SK-N-MC (cell line): ENCODE measurements at regions not wholly inside any gene's neighbourhood (a gene's known extent, or its start where the extent isn't known, plus 50 kb on each side); places are given as distances from the start of the nearest gene placed in this dataset.

Source experiments
- DNase-seq: peaks from one replicate; pipeline ENCODE4 v3.0.0-alpha.2; 2011; ENCODE audit warnings: low read depth, low spot score
- H3K27ac ChIP-seq: fragments of 200-600 bp; sonication (generic); 2 replicates; pipeline ENCODE4 v1.5.1; 2016; ENCODE audit warnings: mixed run types
- H3K36me3 ChIP-seq: fragments of 200-600 bp; sonication (generic); 2 replicates; pipeline ENCODE4 v1.6.1; 2017; ENCODE audit warnings: antibody characterized with exemption, low read length, mixed read lengths; ENCODE audit not compliant: insufficient read depth
- H3K4me3 ChIP-seq: fragments of 200-600 bp; sonication (generic); 2 replicates; pipeline ENCODE4 v1.5.1; 2016
- H3K9ac ChIP-seq: fragments of 200-600 bp; sonication (generic); 2 replicates; pipeline ENCODE4 v1.8.0; 2017; ENCODE audit warnings: mixed run types, mixed read lengths; ENCODE audit not compliant: insufficient read length
- H3K9me3 ChIP-seq: fragments of 200-600 bp; sonication (generic); 2 replicates; pipeline ENCODE4 v1.6.1; 2017; ENCODE audit warnings: low read depth, mild to moderate bottlenecking, antibody characterized with exemption, low read length, moderate library complexity, mixed read lengths
- EZH2 ChIP-seq: fragments of 200-600 bp; sonication (generic); IDR thresholded peaks from one replicate; pipeline ENCODE4 v1.6.1; 2017; ENCODE audit warnings: antibody characterized with exemption
- FOXP2 ChIP-seq: optimal IDR thresholded peaks from 2 replicates; pipeline ENCODE3; 2011; ENCODE audit warnings: mild to moderate bottlenecking, moderate library complexity; ENCODE audit not compliant: insufficient read depth; ENCODE audit errors: extremely low read length, control extremely low read depth
- POLR2AphosphoS5 ChIP-seq: IDR thresholded peaks from 2 replicates; pipeline ENCODE4 v1.6.1; 2012; ENCODE audit warnings: mild to moderate bottlenecking, low read depth, low read length, borderline replicate concordance

DNA sequence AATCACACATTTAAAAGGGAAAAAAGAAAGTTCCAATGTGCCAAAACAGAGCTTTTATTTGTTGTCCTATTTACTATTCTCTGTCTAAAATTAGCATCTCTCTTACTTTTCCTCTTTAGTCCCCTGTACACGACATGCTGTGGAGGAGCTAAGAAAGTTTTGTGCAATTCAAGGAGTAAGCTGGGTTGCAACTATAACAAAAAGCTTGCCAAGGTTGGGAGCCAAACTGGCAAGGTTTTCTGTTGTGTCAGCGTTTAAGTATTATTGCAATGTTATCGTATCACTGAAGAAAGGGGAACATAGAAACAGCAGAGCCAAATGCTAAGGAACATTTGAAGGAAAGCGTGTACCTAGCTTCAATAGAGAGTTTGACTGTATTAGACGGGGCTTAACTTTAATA lies 680.8 kb downstream of the CETN3 start:
- Histone ChIP-seq H3K4me3 (no peak overlapping the region), H3K36me3 (no peaks in the 10 kb centered on the region), H3K9me3 (no peaks in the 10 kb centered on the region), H3K27ac (no peak overlapping the region), H3K9ac (no peak overlapping the region)
- DNase-seq, result no peak
- no peak for TF ChIP-seq POLR2AphosphoS5
- no peak for TF ChIP-seq EZH2
- TF ChIP-seq FOXP2, result no peak

DNA sequence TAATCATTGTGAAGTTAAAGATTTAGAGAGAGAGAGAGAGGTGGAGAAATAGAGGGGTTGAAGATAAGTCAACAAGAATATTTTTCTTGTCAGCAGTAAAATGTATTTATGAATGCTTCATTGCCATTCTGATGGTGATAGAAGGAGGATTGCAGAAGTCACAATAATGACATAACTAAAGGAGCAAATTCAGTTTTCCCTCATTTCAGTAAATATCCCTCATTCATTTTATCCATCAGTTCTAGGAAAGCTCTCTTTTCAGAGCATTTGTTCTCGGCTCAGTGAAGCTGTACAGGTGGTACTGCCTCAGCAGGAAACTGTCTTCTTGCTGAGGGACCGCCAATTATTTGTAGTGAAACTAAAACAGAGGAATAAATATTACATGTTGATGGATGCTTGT lies 681.4 kb downstream of the CETN3 start:
- no peaks in the 10 kb centered on the region for H3K36me3 ChIP-seq
- no peak overlapping the region for H3K4me3 ChIP-seq
- no peak for DNase-seq
- H3K9ac ChIP-seq, result no peak overlapping the region
- H3K9me3 ChIP-seq, result no peaks in the 10 kb centered on the region
- no peak overlapping the region for H3K27ac ChIP-seq
- TF ChIP-seq FOXP2 (no peak), POLR2AphosphoS5 (no peak), EZH2 (no peak)

DNA sequence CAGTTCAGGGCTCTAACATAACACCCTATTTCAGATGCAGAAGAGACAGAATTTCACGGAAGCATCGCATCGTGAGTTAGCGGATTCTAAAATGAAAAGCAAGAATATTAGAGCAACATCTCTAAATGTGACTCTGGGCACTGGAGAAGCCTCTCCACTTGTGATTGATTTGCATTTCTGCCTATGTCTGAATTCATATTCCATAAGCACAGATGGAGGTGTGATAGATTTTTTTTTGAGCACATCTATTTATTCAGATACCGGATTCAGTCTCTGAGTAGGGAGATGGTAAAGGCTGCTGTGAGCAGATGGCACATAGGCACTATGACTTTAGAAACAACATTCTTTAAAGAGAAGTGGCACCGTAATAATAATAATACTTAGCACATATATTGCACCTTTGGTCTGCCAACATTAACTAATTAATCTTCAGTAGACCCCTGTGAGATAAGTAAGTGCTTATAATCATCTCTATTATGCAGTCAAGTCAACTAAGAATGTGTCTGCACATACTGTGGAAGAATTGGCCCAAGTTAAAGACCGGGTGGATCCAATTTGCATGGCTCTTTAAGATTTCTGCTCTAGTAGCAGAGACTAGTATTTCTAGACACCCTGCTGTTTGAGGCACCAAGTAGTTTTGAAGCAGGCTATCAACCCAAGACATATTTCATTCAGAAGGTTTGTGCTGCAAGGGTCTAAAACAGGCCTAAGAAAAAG lies 685.0 kb downstream of the CETN3 start:
- Histone ChIP-seq H3K27ac (no peak overlapping the region), H3K36me3 (no peaks in the 10 kb centered on the region), H3K9me3 (no peaks in the 10 kb centered on the region), H3K4me3 (no peak overlapping the region), H3K9ac (no peak overlapping the region)
- TF ChIP-seq POLR2AphosphoS5 (no peak), EZH2 (no peak), FOXP2 (no peak)
- DNase-seq, result no peak

DNA sequence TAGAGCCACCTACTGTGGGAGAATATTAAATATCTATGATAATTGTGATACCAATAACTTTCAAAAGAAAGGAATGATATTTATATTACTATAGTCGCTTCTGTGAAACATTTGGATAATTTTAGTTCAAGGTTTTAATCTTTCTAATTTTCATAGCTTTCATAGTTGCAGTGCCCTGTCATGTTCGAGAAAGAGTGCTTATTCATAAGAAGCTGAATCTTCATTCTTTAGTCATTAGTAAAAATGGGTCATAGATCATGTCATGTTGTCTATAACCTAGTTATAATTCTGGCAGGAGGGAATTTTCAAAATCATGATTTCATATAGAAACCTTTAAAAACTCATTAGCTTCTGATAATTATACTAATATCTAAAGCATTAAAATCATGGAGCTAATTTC lies 685.6 kb downstream of the CETN3 start:
- Histone ChIP-seq H3K36me3 (no peaks in the 10 kb centered on the region), H3K27ac (no peak overlapping the region), H3K4me3 (no peak overlapping the region), H3K9ac (no peak overlapping the region), H3K9me3 (no peaks in the 10 kb centered on the region)
- DNase-seq, result no peak
- TF ChIP-seq EZH2, result no peak
- no peak for TF ChIP-seq POLR2AphosphoS5
- no peak for TF ChIP-seq FOXP2

DNA sequence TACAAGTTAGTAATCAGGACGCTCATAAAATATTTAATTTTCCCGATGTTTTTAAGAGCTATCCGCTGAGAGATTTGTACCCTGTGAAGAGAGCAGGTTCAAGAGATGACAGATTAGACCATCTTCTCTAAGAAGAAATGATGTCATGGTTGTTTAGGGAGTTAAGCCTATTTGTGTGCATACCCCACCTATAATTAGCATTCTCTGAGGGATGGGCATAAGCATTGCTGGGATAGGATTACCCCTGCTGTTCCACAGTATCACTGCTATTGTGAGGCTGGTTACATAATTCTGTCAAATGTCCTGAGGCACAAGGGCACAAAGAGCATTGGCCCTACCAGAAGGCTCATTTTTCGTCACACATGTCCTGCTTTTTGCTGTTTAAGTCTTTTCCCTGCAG lies 687.0 kb downstream of the CETN3 start:
- Histone ChIP-seq H3K36me3 (no peaks in the 10 kb centered on the region), H3K4me3 (no peak overlapping the region), H3K9me3 (no peaks in the 10 kb centered on the region), H3K27ac (no peak overlapping the region), H3K9ac (no peak overlapping the region)
- TF ChIP-seq EZH2, result no peak
- TF ChIP-seq FOXP2, result no peak
- no peak for TF ChIP-seq POLR2AphosphoS5
- no peak for DNase-seq

DNA sequence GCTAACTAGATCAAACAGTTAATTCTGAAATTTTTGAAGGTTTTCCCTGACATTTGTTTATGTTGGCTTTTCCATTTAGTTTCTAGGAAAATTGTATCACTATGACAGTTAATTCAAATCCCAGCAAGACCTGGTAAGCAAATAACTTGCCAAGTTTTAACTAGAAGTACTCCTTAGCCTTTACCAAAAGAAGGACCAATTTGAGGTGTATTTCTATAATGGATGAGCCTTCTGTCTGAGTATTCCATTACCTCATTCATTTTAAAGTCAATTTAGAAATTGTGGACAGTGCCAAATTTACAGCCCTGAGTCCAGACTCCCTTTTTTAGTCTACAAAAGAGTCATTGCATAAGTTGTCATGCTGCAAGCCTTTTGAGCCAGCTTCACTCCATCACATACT lies 687.6 kb downstream of the CETN3 start:
- Histone ChIP-seq H3K27ac (no peak overlapping the region), H3K9ac (no peak overlapping the region), H3K9me3 (no peaks in the 10 kb centered on the region), H3K4me3 (no peak overlapping the region), H3K36me3 (no peaks in the 10 kb centered on the region)
- TF ChIP-seq FOXP2 (no peak), POLR2AphosphoS5 (no peak), EZH2 (no peak)
- no peak for DNase-seq

DNA sequence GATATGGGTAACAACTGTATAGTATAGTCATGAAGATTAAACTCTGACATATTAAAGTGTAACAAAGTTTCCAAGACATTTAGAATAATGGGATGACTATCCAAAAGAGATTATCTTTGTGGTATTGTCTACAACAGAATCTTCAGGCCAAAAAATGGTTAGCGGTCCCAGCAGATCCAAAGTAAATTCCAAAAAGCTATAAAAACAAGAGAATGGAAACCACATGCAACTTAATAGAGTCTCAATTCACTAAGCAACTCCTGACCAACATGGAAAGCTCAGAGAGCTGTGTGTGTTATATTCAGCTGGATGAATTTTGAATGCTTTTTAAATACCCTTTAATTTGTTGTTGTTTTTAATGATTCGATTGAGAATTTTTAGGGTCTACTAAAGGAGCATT lies 688.2 kb downstream of the CETN3 start:
- DNase-seq, result no peak
- H3K36me3 ChIP-seq, result no peaks in the 10 kb centered on the region
- H3K9me3 ChIP-seq, result no peaks in the 10 kb centered on the region
- H3K9ac ChIP-seq, result no peak overlapping the region
- no peak for TF ChIP-seq FOXP2
- no peak for TF ChIP-seq POLR2AphosphoS5
- TF ChIP-seq EZH2, result no peak
- no peak overlapping the region for H3K4me3 ChIP-seq
- H3K27ac ChIP-seq, result no peak overlapping the region

DNA sequence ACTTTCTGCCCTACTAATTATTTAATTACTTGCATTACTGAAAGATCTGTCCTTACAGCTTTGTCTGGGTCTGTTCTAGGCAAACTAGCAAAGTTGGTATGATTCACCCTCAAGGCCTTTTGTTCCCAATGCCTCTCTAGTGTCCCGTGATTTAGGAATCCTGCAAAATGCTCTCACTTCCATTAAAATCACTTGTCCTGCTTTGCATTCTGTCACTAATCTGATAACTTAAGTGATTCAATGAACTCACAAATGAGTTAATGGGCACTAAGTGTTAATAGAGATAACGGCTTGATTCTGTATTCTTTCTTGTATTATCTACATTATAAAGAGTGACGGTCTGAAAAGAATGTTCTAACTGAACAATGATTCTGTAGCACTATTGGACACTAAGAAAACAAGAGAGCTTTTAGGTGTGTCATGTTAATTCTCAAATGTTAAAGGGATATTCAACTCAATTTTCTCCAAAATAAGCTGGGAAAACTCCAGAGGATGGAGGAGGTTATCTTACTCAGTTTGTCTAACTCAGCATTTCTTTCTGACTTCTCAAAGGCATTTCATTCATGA lies 697.3 kb downstream of the CETN3 start:
- H3K9me3 ChIP-seq, result no peaks in the 10 kb centered on the region
- H3K36me3 ChIP-seq, result no peaks in the 10 kb centered on the region
- H3K27ac ChIP-seq, result no peak overlapping the region
- no peak overlapping the region for H3K4me3 ChIP-seq
- H3K9ac ChIP-seq, result no peak overlapping the region
- TF ChIP-seq EZH2 (no peak), POLR2AphosphoS5 (no peak), FOXP2 (no peak)
- no peak for DNase-seq

DNA sequence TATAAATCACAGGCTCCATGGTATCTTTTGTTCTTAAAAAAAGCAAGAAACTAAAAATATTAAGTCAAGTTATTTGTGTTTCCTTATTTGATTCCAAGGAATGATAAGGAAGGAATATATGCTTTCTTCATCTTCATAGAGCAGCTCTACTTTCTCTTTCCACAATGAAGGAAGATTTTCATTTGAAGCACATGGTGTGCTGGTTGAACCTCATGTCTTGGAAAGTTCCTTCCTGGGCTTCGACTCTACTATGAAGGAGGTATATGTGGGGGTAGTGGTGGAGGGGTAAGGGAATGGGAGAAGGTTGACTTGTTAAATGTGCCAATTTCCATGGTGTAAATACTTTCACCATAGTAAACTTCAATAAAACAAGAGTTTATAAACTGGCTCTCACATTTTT lies 698.0 kb downstream of the CETN3 start:
- Histone ChIP-seq H3K9ac (no peak overlapping the region), H3K27ac (no peak overlapping the region), H3K36me3 (no peaks in the 10 kb centered on the region), H3K4me3 (no peak overlapping the region), H3K9me3 (no peaks in the 10 kb centered on the region)
- no peak for DNase-seq
- TF ChIP-seq EZH2 (no peak), POLR2AphosphoS5 (no peak), FOXP2 (no peak)
